Tibial artery (tissue), 4 donors: ENCODE measurements at regions not wholly inside any gene's neighbourhood (a gene's known extent, or its start where the extent isn't known, plus 50 kb on each side); places are given as distances from the start of the nearest gene placed in this dataset.

Source experiments
- DNase-seq, 2 donors: peaks; one replicate each; pipeline ENCODE4 v3.0.0-alpha.2; 2019
- H3K27ac ChIP-seq, 2 donors: fragments of 200-600 bp; sonication (generic) in 1 of 2; 1 replicate in 1 of 2; 2 replicates in 1 of 2; pipeline ENCODE4 v1.5.1; 2018 to 2019; ENCODE audit warnings: mild to moderate bottlenecking in 1 of 2
- H3K27me3 ChIP-seq, 2 donors: fragments of 200-600 bp; sonication (generic) in 1 of 2; one replicate each; pipeline versions ENCODE4 v1.5.1 to v1.6.0; 2016 to 2019
- H3K36me3 ChIP-seq, 3 donors: fragments of 200-600 bp; sonication (generic) in 2 of 3; one replicate each; pipeline ENCODE4 v1.5.1; 2016 to 2019; ENCODE audit warnings: mild to moderate bottlenecking in 2 of 3
- H3K4me1 ChIP-seq, 4 donors: fragments of 200-600 bp; sonication (generic) in 2 of 4; 1 replicate in 3 of 4; 2 replicates in 1 of 4; pipeline ENCODE4 v1.5.1; 2016 to 2019
- H3K4me3 ChIP-seq, 2 donors: fragments of 200-600 bp; sonication (generic) in 1 of 2; 1 replicate in 1 of 2; 2 replicates in 1 of 2; pipeline ENCODE4 v1.5.1; 2018 to 2019; ENCODE audit warnings: mild to moderate bottlenecking in 2 of 2
- H3K9me3 ChIP-seq, 3 donors: fragments of 200-600 bp; sonication (generic) in 1 of 3; one replicate each; pipeline ENCODE4 v1.5.1; 2016 to 2019
- CTCF ChIP-seq, 2 experiments: fragments of 200-600 bp in 1 of 2; fragments of 450-650 bp in 1 of 2; IDR thresholded peaks; one replicate each; pipeline ENCODE4 v1.5.1; 2017 to 2019; ENCODE audit warnings: antibody characterized with exemption in 2 of 2, mild to moderate bottlenecking in 1 of 2, moderate library complexity in 1 of 2
- intact Hi-C: fragments of 100-400 bp; cut with DNase I; formaldehyde crosslinking; loops from one replicate; pipeline ENCODE4 v1.15.0; 2023; ENCODE audit warnings: low total_unique reads

DNA sequence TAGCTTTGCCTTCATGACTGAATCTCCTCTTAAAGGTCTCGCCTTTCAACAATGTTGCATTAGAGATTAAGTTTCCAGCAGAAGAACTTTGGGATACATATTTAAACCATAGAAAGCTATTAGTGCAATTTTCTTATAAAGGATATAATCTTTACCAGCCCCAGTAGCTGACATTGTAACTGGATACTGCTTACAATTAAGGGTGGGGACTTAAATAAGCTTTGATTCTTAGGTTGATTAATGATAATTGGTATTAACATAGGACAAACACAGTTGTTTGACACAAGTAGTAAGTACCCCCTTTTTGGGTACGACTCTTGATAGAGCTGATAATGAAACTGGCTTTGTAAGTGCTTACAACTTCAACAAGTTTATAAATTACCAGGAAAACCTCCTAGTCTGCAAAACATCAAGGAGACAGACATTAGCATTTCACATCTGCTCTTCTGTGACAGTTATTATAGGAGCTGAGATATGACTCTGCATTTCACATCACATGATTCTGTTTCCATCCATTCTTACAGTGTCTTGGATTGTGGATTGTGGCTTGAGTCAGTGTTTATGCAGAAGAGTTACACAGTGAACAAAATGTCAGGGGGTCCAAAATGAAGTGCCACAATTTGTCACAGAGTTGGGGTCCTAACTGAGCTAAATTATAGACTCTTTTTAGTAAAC is 249.1 kb upstream of the E2F7 start:
- no peaks in the 10 kb centered on the region for H3K27me3 ChIP-seq
- intact Hi-C loops: no loop called here
- H3K27ac ChIP-seq: no peak overlapping the region

GRCh38 chr12:77308056-77308455 is 242.7 kb upstream of the E2F7 start:
- DNase-seq: no peak
- intact Hi-C loops: no loop called here
- no peaks in the 10 kb centered on the region for H3K4me1 ChIP-seq
- no peak for TF ChIP-seq CTCF (IDR thresholded peaks at IDR 0.05)
- no peaks in the 10 kb centered on the region for H3K27me3 ChIP-seq
- H3K9me3 ChIP-seq: no peaks in the 10 kb centered on the region
- H3K27ac ChIP-seq: no peak overlapping the region
- no peak overlapping the region for H3K4me3 ChIP-seq
- H3K36me3 ChIP-seq: no peaks in the 10 kb centered on the region

More for the DNA sequence above, 249.1 kb upstream of the E2F7 start:
- no peaks in the 10 kb centered on the region for H3K9me3 ChIP-seq
- no peak for DNase-seq
- H3K4me1 ChIP-seq: no peaks in the 10 kb centered on the region
- no peak for TF ChIP-seq CTCF (IDR thresholded peaks at IDR 0.05)
- H3K36me3 ChIP-seq: no peaks in the 10 kb centered on the region
- no peak overlapping the region for H3K4me3 ChIP-seq

DNA sequence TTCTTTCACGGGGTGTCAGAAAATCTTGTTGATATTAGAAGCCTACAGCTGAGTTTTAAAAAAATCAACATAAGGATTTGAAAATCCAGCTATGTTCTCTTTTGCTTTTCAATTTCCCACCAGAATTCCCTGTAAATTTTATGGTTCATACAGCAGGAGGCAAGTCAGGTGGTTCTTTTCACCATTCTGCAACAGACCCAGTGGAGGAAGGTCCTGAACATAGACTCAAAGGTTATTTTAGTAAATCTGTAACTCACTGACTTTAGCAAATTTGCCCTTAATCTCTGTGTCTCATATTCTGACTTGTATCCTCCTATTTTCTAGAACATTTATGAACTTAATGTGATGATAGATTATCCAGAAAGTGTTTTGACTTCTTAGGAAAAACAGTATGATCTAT is 235.4 kb upstream of the E2F7 start:
- no peaks in the 10 kb centered on the region for H3K4me1 ChIP-seq
- H3K36me3 ChIP-seq: no peaks in the 10 kb centered on the region
- H3K9me3 ChIP-seq: no peaks in the 10 kb centered on the region
- TF ChIP-seq CTCF (IDR thresholded peaks at IDR 0.05): no peak
- no peaks in the 10 kb centered on the region for H3K27me3 ChIP-seq
- intact Hi-C loops: no loop called here
- no peak for DNase-seq
- no peak overlapping the region for H3K4me3 ChIP-seq
- no peak overlapping the region for H3K27ac ChIP-seq

GRCh38 chr12:77299910-77300669 is 234.7 kb upstream of the E2F7 start:
- no peak overlapping the region for H3K4me3 ChIP-seq
- H3K9me3 ChIP-seq: no peaks in the 10 kb centered on the region
- no peak for TF ChIP-seq CTCF (IDR thresholded peaks at IDR 0.05)
- H3K27ac ChIP-seq: no peak overlapping the region
- no peaks in the 10 kb centered on the region for H3K4me1 ChIP-seq
- DNase-seq: no peak
- H3K27me3 ChIP-seq: no peaks in the 10 kb centered on the region
- intact Hi-C loops: no loop called here
- H3K36me3 ChIP-seq: no peaks in the 10 kb centered on the region

- no peaks in the 10 kb centered on the region for H3K27me3 ChIP-seq
- no peak overlapping the region for H3K27ac ChIP-seq
- H3K9me3 ChIP-seq: no peaks in the 10 kb centered on the region
- no peaks in the 10 kb centered on the region for H3K4me1 ChIP-seq
- H3K4me3 ChIP-seq: no peak overlapping the region
- no peak for DNase-seq
- intact Hi-C loops: no loop called here
- TF ChIP-seq CTCF (IDR thresholded peaks at IDR 0.05): no peak
- no peaks in the 10 kb centered on the region for H3K36me3 ChIP-seq
Measured at GRCh38 chr12:77299001-77299400, 233.6 kb upstream of the E2F7 start.
